ENCODE measurements at regions not wholly inside any gene's neighbourhood (a gene's known extent, or its start where the extent isn't known, plus 50 kb on each side); places are given as distances from the start of the nearest gene placed in this dataset.

DNA sequence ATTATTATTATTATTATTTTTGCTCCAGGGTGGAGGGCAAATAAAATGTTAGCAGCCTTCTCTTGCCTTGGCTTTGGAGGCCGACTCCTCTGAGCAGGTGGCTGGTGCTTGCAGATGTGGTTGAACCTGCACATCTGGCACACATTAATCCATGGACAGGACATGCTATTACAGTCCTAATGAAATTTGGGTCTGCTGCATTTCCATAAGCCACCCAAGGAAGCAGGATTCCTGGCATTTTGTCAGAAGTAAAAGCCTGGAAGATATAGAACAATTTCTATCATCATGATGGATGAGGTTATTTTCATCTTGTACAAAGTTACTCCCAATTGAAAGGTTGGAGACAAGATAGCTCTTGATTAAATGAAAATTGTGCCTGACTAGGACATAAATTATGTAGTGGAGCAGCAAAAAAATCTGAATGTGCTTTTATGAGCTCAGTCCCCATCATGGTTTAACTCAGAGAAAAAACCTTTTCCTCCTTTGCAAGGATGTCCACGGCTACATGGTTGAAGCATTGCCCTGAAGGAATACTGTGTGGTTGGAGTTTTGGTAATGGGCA is 130.9 kb upstream of the RGMA start:
- intact Hi-C loops (cut with DNase I; ENCODE audit: low total_unique reads), result no loop called here
- WGBS, 2 donors, result 51 to 59% methylated on average over 2 of the region's 2 CpGs
- TF ChIP-seq, protein P1, sequence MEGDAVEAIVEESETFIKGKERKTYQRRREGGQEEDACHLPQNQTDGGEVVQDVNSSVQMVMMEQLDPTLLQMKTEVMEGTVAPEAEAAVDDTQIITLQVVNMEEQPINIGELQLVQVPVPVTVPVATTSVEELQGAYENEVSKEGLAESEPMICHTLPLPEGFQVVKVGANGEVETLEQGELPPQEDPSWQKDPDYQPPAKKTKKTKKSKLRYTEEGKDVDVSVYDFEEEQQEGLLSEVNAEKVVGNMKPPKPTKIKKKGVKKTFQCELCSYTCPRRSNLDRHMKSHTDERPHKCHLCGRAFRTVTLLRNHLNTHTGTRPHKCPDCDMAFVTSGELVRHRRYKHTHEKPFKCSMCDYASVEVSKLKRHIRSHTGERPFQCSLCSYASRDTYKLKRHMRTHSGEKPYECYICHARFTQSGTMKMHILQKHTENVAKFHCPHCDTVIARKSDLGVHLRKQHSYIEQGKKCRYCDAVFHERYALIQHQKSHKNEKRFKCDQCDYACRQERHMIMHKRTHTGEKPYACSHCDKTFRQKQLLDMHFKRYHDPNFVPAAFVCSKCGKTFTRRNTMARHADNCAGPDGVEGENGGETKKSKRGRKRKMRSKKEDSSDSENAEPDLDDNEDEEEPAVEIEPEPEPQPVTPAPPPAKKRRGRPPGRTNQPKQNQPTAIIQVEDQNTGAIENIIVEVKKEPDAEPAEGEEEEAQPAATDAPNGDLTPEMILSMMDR (IDR thresholded peaks at IDR 0.05), result no peak
- TF ChIP-seq POLR2A (IDR thresholded peaks at IDR 0.05), result no peak
- DNase-seq (ENCODE audit: low spot score in 2 of 2), result no peak
- H3K4me3 ChIP-seq (ENCODE audit: low read depth, poor library complexity, severe bottlenecking), result no peak overlapping the region

GRCh38 chr15:93217343-93217742 is 128.3 kb upstream of the RGMA start:
- H3K4me3 ChIP-seq (ENCODE audit: low read depth, poor library complexity, severe bottlenecking), result no peak overlapping the region
- intact Hi-C loops (cut with DNase I; ENCODE audit: low total_unique reads), result no loop called here
- TF ChIP-seq POLR2A (IDR thresholded peaks at IDR 0.05), result no peak
- TF ChIP-seq, protein P1 (IDR thresholded peaks at IDR 0.05), result no peak
- WGBS, 2 donors, result 48 to 65% methylated on average over 1 of the region's 1 CpG
- no peak for DNase-seq (ENCODE audit: low spot score in 2 of 2)

- DNase-seq (ENCODE audit: low spot score in 2 of 2), result no peak
- whole genome bisulfite sequencing, 2 donors, result 83 to 84% methylated on average over 3 of the region's 3 CpGs
- H3K4me3 ChIP-seq (ENCODE audit: low read depth, poor library complexity, severe bottlenecking), result no peak overlapping the region
- intact Hi-C loops (cut with DNase I; ENCODE audit: low total_unique reads), result no loop called here
- TF ChIP-seq, protein P1 (IDR thresholded peaks at IDR 0.05), result no peak
- TF ChIP-seq POLR2A (IDR thresholded peaks at IDR 0.05), result no peak
These were observed 125.1 kb upstream of the RGMA start for GRCh38 chr15:93214106-93214505.

GRCh38 chr15:93213281-93213680 is 124.3 kb upstream of the RGMA start:
- H3K4me3 ChIP-seq (ENCODE audit: low read depth, poor library complexity, severe bottlenecking), result no peak overlapping the region
- no peak for TF ChIP-seq POLR2A (IDR thresholded peaks at IDR 0.05)
- TF ChIP-seq, protein P1 (IDR thresholded peaks at IDR 0.05), result no peak
- peak in 1 of 2 donors; percentile 83 for DNase-seq (ENCODE audit: low spot score in 2 of 2)
- 71 to 82% methylated on average over 5 of the region's 5 CpGs for WGBS, 2 donors
- intact Hi-C loops (cut with DNase I; ENCODE audit: low total_unique reads), result no loop called here

DNA sequence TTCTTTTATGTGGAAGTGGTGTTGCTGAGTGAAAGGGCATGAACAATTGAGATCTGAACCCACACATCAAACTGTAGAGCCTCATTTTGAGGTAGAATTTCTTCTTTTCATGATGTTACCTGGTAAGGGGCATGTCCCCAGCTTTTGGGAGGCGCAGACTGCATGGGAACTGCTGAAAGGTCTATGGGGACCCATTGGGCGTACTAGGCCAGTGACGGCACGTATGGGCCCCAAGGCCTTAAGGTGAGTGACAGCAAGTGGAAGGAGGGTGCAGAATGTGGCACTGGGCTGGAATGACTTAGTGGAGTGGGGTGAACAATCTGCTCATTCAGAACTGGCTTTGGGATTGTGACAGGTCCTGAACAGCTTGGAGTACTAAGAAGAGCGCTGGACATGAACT is 123.6 kb upstream of the RGMA start:
- no peak for DNase-seq (ENCODE audit: low spot score in 2 of 2)
- H3K4me3 ChIP-seq (ENCODE audit: low read depth, poor library complexity, severe bottlenecking), result no peak overlapping the region
- intact Hi-C loops (cut with DNase I; ENCODE audit: low total_unique reads), result no loop called here
- no peak for TF ChIP-seq POLR2A (IDR thresholded peaks at IDR 0.05)
- TF ChIP-seq, protein P1 (IDR thresholded peaks at IDR 0.05), result no peak
- 90 to 94% methylated on average over 5 of the region's 5 CpGs for WGBS, 2 donors

GRCh38 chr15:93210995-93211394 is 122.0 kb upstream of the RGMA start:
- TF ChIP-seq, protein P1 (IDR thresholded peaks at IDR 0.05), result no peak
- TF ChIP-seq POLR2A (IDR thresholded peaks at IDR 0.05), result no peak
- 80 to 85% methylated on average over 5 of the region's 5 CpGs for WGBS, 2 donors
- intact Hi-C loops (cut with DNase I; ENCODE audit: low total_unique reads), result no loop called here

More at GRCh38 chr15:93210995-93211394, 122.0 kb upstream of the RGMA start:
- DNase-seq (ENCODE audit: low spot score in 2 of 2), result no peak
- no peak overlapping the region for H3K4me3 ChIP-seq (ENCODE audit: low read depth, poor library complexity, severe bottlenecking)
